Colonic mucosa (tissue), 4 donors: ENCODE measurements at regions not wholly inside any gene's neighbourhood (a gene's known extent, or its start where the extent isn't known, plus 50 kb on each side); places are given as distances from the start of the nearest gene placed in this dataset.

Experiments used
- DNase-seq: peaks from one replicate; pipeline ENCODE4 v3.0.0-alpha.2; 2020
- H3K27ac ChIP-seq: fragments of 200-600 bp; one replicate; pipeline ENCODE4 v1.8.0; 2021
- H3K27me3 ChIP-seq: fragments of 200-600 bp; one replicate; pipeline ENCODE4 v1.8.0; 2021
- H3K36me3 ChIP-seq: fragments of 200-600 bp; one replicate; pipeline ENCODE4 v1.8.0; 2021
- H3K4me1 ChIP-seq: fragments of 200-600 bp; one replicate; pipeline ENCODE4 v1.8.0; 2021; ENCODE audit warnings: mild to moderate bottlenecking
- H3K4me3 ChIP-seq: fragments of 200-600 bp; one replicate; pipeline ENCODE4 v1.8.0; 2021
- H3K9ac ChIP-seq, 2 donors: one replicate each; pipeline ENCODE4 v1.7.0; 2013; ENCODE audit warnings: control low read depth in 2 of 2, low read depth in 2 of 2, low read length in 2 of 2
- H3K9me3 ChIP-seq: fragments of 200-600 bp; one replicate; pipeline ENCODE4 v1.8.0; 2021
- CTCF ChIP-seq: fragments of 200-600 bp; IDR thresholded peaks from one replicate; pipeline ENCODE4 v1.8.0; 2022; ENCODE audit warnings: antibody characterized with exemption, mild to moderate bottlenecking
- intact Hi-C: fragments of 100-400 bp; cut with DNase I; formaldehyde crosslinking; loops from one replicate; pipeline ENCODE4 v1.14.1; 2022
- donor health status: healthy.
- donor health status: DM: no; HTN: no; CAD: no.
- donor health status: DM: no; HTN: no; CAD: no.

DNA sequence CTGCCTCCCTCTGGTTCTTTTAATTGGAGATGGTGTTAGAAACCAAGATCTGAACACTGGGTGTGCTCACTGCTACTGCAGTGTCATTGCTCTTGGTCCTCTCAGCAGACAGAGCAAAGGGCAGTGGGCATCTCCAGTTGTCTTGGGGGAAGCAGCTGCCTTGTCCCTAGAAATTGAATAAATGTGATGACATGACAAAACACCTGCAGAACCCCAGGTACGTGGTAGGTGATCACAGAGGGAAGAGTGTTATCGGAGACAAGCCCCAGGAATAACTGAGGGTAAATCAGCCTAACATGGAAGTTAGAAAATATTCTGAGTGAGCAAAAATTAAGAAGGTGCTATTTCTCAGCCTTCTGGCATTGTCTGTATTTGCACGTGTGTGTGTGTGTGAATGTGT is 311.9 kb upstream of the HDAC4 start:
- DNase-seq: no peak

DNA sequence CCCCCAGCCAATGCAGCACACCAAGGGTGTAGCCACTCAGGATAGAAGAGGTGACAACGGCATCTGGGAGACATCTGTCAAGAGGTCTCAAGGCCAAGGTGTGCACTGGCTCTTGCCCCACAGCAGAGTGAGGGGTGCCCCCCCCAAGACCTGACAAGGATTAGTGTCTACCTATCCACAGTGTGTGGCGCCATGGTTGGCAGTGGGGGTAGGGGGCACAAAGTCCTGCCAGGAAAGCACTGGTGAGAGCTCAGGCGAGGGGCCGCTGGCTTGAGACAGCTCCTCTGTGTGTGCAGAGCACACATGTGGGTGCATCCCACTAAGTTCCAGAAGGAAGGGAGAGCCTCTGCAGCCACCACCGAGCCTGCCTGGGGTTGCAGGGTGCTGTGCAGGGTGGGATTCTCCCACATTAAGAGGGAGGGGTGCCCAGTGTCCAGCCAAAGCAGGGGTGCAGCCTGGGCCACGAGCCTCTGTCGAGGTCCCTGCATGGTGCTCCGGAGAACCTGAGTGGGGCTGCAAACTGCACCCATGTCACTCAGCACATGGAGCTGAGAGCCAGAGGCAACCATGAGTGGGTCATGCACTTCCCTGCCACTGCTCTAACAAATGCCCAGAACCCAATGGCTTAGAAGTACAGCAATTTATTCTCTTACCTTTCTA is 311.2 kb upstream of the HDAC4 start:
- intact Hi-C loops: no loop called here
- no peak for DNase-seq

More for the DNA sequence above, 311.9 kb upstream of the HDAC4 start:
- intact Hi-C loops: no loop called here
- Histone ChIP-seq H3K27ac (no peak overlapping the region), H3K27me3 (no peaks in the 10 kb centered on the region), H3K9ac (no peak overlapping the region), H3K36me3 (no peaks in the 10 kb centered on the region), H3K4me1 (no peaks in the 10 kb centered on the region), H3K4me3 (no peak overlapping the region), H3K9me3 (no peaks in the 10 kb centered on the region)
- no peak for TF ChIP-seq CTCF

DNA sequence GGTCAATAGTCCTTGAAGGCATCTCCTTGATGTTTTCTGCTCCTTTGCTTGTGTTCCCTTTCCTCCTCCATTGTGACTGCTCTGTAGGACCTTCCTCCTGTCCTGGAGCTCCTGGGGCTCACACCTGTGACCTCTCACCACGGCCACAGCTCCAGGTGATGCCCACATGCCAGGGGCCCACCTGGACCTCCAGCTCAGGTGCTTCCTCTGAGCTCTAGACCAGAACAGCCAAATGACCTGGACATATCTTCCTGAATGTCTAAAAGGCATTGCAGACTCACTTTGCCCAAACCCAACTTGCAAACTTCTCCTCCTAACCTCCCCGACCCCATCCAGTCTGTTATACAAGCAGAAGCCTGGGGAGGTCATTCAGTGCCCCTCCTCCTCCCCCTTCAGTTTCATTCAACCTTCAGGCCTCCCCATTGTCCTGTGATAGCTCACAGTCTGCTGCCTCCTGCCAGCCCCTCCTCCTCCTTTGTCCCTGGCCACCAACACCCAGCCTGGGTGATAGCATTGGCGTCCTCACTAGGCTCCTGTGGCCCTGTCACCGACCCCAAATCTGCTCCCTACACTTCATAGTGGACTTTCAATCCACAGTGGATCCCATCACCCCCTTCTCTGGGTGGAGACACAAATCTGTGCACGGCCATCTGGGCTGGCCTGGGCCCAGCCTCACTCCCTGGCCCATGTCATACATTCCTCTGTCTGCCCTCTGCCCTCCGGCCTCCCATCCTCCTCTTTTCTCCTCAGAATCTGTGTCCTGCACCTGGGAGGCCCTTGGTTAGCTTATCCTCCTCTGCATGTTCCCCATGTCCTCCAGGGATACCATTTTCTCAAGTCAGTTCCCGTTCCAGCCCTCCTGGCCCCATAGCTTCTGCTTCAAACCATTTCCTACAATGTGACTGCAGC is 310.4 kb upstream of the HDAC4 start:
- intact Hi-C loops: no loop called here
- Histone ChIP-seq H3K27ac (no peak overlapping the region), H3K4me1 (no peaks in the 10 kb centered on the region), H3K9ac (no peak overlapping the region), H3K4me3 (no peak overlapping the region), H3K9me3 (no peaks in the 10 kb centered on the region), H3K27me3 (no peaks in the 10 kb centered on the region), H3K36me3 (no peaks in the 10 kb centered on the region)
- TF ChIP-seq CTCF: no peak
- no peak for DNase-seq

More for the DNA sequence above, 311.2 kb upstream of the HDAC4 start:
- H3K4me1 ChIP-seq: no peaks in the 10 kb centered on the region
- no peak overlapping the region for H3K4me3 ChIP-seq
- no peak for TF ChIP-seq CTCF
- no peaks in the 10 kb centered on the region for H3K27me3 ChIP-seq
- no peak overlapping the region for H3K9ac ChIP-seq
- no peaks in the 10 kb centered on the region for H3K36me3 ChIP-seq
- no peak overlapping the region for H3K27ac ChIP-seq
- no peaks in the 10 kb centered on the region for H3K9me3 ChIP-seq

DNA sequence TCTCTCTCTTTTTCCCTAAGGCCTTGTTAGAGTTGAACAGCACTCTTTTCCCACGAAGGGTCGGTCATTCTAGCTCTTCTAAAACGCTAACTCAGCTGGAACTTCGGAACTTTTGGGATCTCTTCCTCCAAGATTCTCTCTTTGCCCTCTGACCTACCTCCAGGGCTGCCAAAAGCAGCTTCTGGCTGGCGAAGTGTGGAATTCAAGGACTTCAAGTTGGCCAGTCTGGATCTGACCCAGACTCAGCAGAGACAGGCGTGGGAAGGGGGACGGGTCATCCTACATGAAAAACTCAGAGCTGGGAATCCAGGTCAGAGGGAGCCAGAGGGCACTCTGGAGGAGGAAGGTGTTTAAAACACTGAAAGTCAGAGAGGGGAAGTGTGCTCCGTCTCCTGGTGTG is 305.5 kb upstream of the HDAC4 start:
- no peak for TF ChIP-seq CTCF
- H3K4me3 ChIP-seq: no peak overlapping the region
- no peak overlapping the region for H3K9ac ChIP-seq
- intact Hi-C loops: no loop called here
- DNase-seq: no peak
- no peaks in the 10 kb centered on the region for H3K27me3 ChIP-seq
- H3K9me3 ChIP-seq: no peaks in the 10 kb centered on the region
- no peaks in the 10 kb centered on the region for H3K4me1 ChIP-seq
- H3K36me3 ChIP-seq: no peaks in the 10 kb centered on the region
- H3K27ac ChIP-seq: no peak overlapping the region

GRCh38 chr2:239704737-239705136 is 303.9 kb upstream of the HDAC4 start:
- intact Hi-C loops: no loop called here
- Histone ChIP-seq H3K27me3 (no peaks in the 10 kb centered on the region), H3K27ac (no peak overlapping the region), H3K9ac (no peak overlapping the region), H3K36me3 (no peaks in the 10 kb centered on the region), H3K9me3 (no peaks in the 10 kb centered on the region), H3K4me1 (no peaks in the 10 kb centered on the region), H3K4me3 (no peak overlapping the region)
- no peak for TF ChIP-seq CTCF
- no peak for DNase-seq
